ENCODE measurements at regions not wholly inside any gene's neighbourhood (a gene's known extent, or its start where the extent isn't known, plus 50 kb on each side); places are given as distances from the start of the nearest gene placed in this dataset.

DNA sequence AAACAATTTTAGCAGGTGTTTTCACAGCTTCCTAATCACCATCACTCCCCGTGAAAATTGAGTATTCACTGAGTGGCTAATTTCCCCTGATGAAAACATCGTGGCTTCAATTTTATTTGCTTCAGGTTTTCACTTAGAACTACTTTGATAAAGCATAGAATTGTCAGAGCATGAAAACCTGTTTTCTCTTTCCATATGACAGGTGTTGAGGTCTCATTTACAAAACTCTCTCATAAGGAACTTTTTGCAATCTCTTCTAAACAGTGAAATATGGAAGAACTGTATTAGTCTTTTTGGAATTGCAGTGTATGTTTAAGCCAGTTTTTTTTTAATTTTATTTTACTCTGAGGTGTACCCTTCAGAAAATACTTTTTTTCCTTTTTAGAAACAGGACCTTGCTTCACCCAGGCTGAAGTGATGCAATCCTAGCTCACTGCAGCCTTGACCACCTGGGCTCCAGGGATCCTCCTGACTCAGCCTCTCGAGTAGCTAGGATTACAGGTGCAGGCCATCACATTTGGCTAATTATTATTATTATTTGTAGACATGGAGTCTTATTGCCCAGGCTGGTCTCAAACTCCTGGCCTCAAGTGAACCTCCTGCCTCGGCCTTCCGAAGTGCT lies 111.2 kb upstream of the RAPGEF2 start:
- no peaks in the 10 kb centered on the region for H4K20me1 ChIP-seq (ENCODE audit: insufficient read depth)
- no peak overlapping the region for H2AFZ ChIP-seq (ENCODE audit: low read depth)
- H3F3A ChIP-seq (replicated peaks; ENCODE audit: insufficient read depth), result peaks cover 7% of the 10 kb centered on the region
- no peaks in the 10 kb centered on the region for H3K9me2 ChIP-seq
- WGBS (ENCODE audit: low lambda C conversion rate), result 73% methylated on average over 5 of the region's 5 CpGs
- ChIA-PET POLR2A (no interaction called here), CTCF (interaction anchor here (1.2 kb wide), 1 partner anchor 57 kb away, joined by 3 read pairs; no protein-coding TSS in a partner anchor)
- no peak for DNase-seq
- H3K4me1 ChIP-seq (ENCODE audit: control insufficient read depth in 1 of 2, insufficient read depth in 2 of 2, low read depth in 1 of 2, low read length in 1 of 2), result peaks cover 0 to 7% of the 10 kb centered on the region in 2 experiments; a peak in 1 of 4 replicates
- no peaks in the 10 kb centered on the region for H3K9me3 ChIP-seq
- TF ChIP-seq, protein P1, sequence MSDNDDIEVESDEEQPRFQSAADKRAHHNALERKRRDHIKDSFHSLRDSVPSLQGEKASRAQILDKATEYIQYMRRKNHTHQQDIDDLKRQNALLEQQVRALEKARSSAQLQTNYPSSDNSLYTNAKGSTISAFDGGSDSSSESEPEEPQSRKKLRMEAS (IDR thresholded peaks at IDR 0.05; ENCODE audit: low read depth), result no peak
- no peak for TF ChIP-seq ELF1 (IDR thresholded peaks at IDR 0.05)
- no peak overlapping the region for H3K27ac ChIP-seq (ENCODE audit: low read depth in 2 of 2, low read length in 1 of 2)
- H3K27me3 ChIP-seq (ENCODE audit: insufficient read depth), result no peaks in the 10 kb centered on the region
- no peak overlapping the region for H3K4me3 ChIP-seq (ENCODE audit: low read depth in 2 of 2, low read length in 1 of 2)
- no peaks in the 10 kb centered on the region for H3K79me2 ChIP-seq (ENCODE audit: insufficient read depth)
- no peaks in the 10 kb centered on the region for H3K36me3 ChIP-seq (replicated peaks in 1 of 2; ENCODE audit: control insufficient read depth in 1 of 2, insufficient read depth in 2 of 2, low read length in 1 of 2)
- H3K9ac ChIP-seq, result no peak overlapping the region
- H3K4me2 ChIP-seq, result no peak overlapping the region

- Histone ChIP-seq H3K27me3 (ENCODE audit: insufficient read depth) (no peaks in the 10 kb centered on the region), H3K9me3 (no peaks in the 10 kb centered on the region), H3K4me2 (no peak overlapping the region), H3K9me2 (no peaks in the 10 kb centered on the region), H2AFZ (ENCODE audit: low read depth) (no peak overlapping the region), H3K4me3 (ENCODE audit: low read depth in 2 of 2, low read length in 1 of 2) (no peak overlapping the region), H3K9ac (no peak overlapping the region), H3F3A (replicated peaks; ENCODE audit: insufficient read depth) (peaks cover 7% of the 10 kb centered on the region), H3K4me1 (ENCODE audit: control insufficient read depth in 1 of 2, insufficient read depth in 2 of 2, low read depth in 1 of 2, low read length in 1 of 2) (peaks cover 0 to 11% of the 10 kb centered on the region in 2 experiments; a peak in 1 of 4 replicates), H3K79me2 (ENCODE audit: insufficient read depth) (no peaks in the 10 kb centered on the region), H3K27ac (ENCODE audit: low read depth in 2 of 2, low read length in 1 of 2) (no peak overlapping the region), H3K36me3 (replicated peaks in 1 of 2; ENCODE audit: control insufficient read depth in 1 of 2, insufficient read depth in 2 of 2, low read length in 1 of 2) (no peaks in the 10 kb centered on the region), H4K20me1 (ENCODE audit: insufficient read depth) (no peaks in the 10 kb centered on the region)
- 56% methylated on average over 2 of the region's 2 CpGs for WGBS (ENCODE audit: low lambda C conversion rate)
- ChIA-PET POLR2A (no interaction called here), CTCF (no interaction called here)
- no peak for DNase-seq
- TF ChIP-seq TEAD4 (IDR thresholded peaks at IDR 0.05; ENCODE audit: borderline replicate concordance, insufficient read depth) (no peak), SIN3A (IDR thresholded peaks at IDR 0.05; ENCODE audit: borderline replicate concordance, low read depth, low read length) (no peak), RXRA (IDR thresholded peaks at IDR 0.05; ENCODE audit: borderline replicate concordance, low read depth) (no peak), JUND (IDR thresholded peaks at IDR 0.05) (no peak), CHD2 (IDR thresholded peaks at IDR 0.05; ENCODE audit: low read length, partially characterized antibody) (no peak)
- TF ChIP-seq, protein P2, sequence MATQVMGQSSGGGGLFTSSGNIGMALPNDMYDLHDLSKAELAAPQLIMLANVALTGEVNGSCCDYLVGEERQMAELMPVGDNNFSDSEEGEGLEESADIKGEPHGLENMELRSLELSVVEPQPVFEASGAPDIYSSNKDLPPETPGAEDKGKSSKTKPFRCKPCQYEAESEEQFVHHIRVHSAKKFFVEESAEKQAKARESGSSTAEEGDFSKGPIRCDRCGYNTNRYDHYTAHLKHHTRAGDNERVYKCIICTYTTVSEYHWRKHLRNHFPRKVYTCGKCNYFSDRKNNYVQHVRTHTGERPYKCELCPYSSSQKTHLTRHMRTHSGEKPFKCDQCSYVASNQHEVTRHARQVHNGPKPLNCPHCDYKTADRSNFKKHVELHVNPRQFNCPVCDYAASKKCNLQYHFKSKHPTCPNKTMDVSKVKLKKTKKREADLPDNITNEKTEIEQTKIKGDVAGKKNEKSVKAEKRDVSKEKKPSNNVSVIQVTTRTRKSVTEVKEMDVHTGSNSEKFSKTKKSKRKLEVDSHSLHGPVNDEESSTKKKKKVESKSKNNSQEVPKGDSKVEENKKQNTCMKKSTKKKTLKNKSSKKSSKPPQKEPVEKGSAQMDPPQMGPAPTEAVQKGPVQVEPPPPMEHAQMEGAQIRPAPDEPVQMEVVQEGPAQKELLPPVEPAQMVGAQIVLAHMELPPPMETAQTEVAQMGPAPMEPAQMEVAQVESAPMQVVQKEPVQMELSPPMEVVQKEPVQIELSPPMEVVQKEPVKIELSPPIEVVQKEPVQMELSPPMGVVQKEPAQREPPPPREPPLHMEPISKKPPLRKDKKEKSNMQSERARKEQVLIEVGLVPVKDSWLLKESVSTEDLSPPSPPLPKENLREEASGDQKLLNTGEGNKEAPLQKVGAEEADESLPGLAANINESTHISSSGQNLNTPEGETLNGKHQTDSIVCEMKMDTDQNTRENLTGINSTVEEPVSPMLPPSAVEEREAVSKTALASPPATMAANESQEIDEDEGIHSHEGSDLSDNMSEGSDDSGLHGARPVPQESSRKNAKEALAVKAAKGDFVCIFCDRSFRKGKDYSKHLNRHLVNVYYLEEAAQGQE (IDR thresholded peaks at IDR 0.05; ENCODE audit: low read depth, low read length), result no peak
These were observed 109.0 kb upstream of the RAPGEF2 start for GRCh38 chr4:158993891-158994290.

Data from SK-N-SH (cell line).